ENCODE measurements at regions not wholly inside any gene's neighbourhood (a gene's known extent, or its start where the extent isn't known, plus 50 kb on each side); places are given as distances from the start of the nearest gene placed in this dataset.

- Histone ChIP-seq H3K27me3 (ENCODE audit: control insufficient read depth, insufficient read depth, low read length) (no peaks in the 10 kb centered on the region), H3K4me3 (replicated peaks in 1 of 4; ENCODE audit: control extremely low read depth in 1 of 4, insufficient read depth in 1 of 4, low read depth in 3 of 4, low read length in 4 of 4) (no peak overlapping the region), H3K27ac (ENCODE audit: insufficient read depth, low read length) (no peak overlapping the region), H2AFZ (ENCODE audit: low read length) (no peak overlapping the region), H3K4me1 (ENCODE audit: control insufficient read depth, extremely low read depth, insufficient read depth, low read length) (no peaks in the 10 kb centered on the region), H3K9ac (ENCODE audit: insufficient read depth, low read length) (no peak overlapping the region), H3K36me3 (ENCODE audit: control insufficient read depth, insufficient read depth, low read length) (no peaks in the 10 kb centered on the region), H3K79me2 (ENCODE audit: control insufficient read depth, insufficient read depth, low read length) (no peaks in the 10 kb centered on the region), H3K9me3 (ENCODE audit: control insufficient read depth, insufficient read depth, low read depth, low read length) (no peaks in the 10 kb centered on the region), H3K4me2 (ENCODE audit: extremely low read depth, insufficient read depth, low read length) (no peak overlapping the region), H4K20me1 (ENCODE audit: control insufficient read depth, extremely low read depth, insufficient read depth, low read length) (no peaks in the 10 kb centered on the region)
- DNase-seq (ENCODE audit: low read depth in 2 of 2): peak in 1 of 2 donors; percentile 9
- TF ChIP-seq EZH2 (IDR thresholded peaks at IDR 0.05; ENCODE audit: low read length, missing control alignments): no peak
- no peak for TF ChIP-seq CTCF (conservative IDR thresholded peaks at IDR 0.05 in 1 of 2, IDR thresholded peaks at IDR 0.05 in 1 of 2; ENCODE audit: low read depth in 1 of 2, low read length in 2 of 2)
Measured at GRCh38 chr13:38283346-38283745, 66.3 kb upstream of the UFM1 start.

- no peaks in the 10 kb centered on the region for H3K36me3 ChIP-seq (ENCODE audit: control insufficient read depth, insufficient read depth, low read length)
- no peak for DNase-seq (ENCODE audit: low read depth in 2 of 2)
- no peaks in the 10 kb centered on the region for H3K79me2 ChIP-seq (ENCODE audit: control insufficient read depth, insufficient read depth, low read length)
- TF ChIP-seq CTCF (conservative IDR thresholded peaks at IDR 0.05 in 1 of 2, IDR thresholded peaks at IDR 0.05 in 1 of 2; ENCODE audit: low read depth in 1 of 2, low read length in 2 of 2) (no peak), EZH2 (IDR thresholded peaks at IDR 0.05; ENCODE audit: low read length, missing control alignments) (no peak)
- H4K20me1 ChIP-seq (ENCODE audit: control insufficient read depth, extremely low read depth, insufficient read depth, low read length): no peaks in the 10 kb centered on the region
- H3K27me3 ChIP-seq (ENCODE audit: control insufficient read depth, insufficient read depth, low read length): no peaks in the 10 kb centered on the region
- H3K9ac ChIP-seq (ENCODE audit: insufficient read depth, low read length): no peak overlapping the region
- no peak overlapping the region for H3K4me2 ChIP-seq (ENCODE audit: extremely low read depth, insufficient read depth, low read length)
- no peaks in the 10 kb centered on the region for H3K9me3 ChIP-seq (ENCODE audit: control insufficient read depth, insufficient read depth, low read depth, low read length)
- H3K4me3 ChIP-seq (replicated peaks in 1 of 4; ENCODE audit: control extremely low read depth in 1 of 4, insufficient read depth in 1 of 4, low read depth in 3 of 4, low read length in 4 of 4): no peak overlapping the region
- no peak overlapping the region for H3K27ac ChIP-seq (ENCODE audit: insufficient read depth, low read length)
- H2AFZ ChIP-seq (ENCODE audit: low read length): no peak overlapping the region
- no peaks in the 10 kb centered on the region for H3K4me1 ChIP-seq (ENCODE audit: control insufficient read depth, extremely low read depth, insufficient read depth, low read length)
Measured at GRCh38 chr13:38265132-38265497, 84.5 kb upstream of the UFM1 start.

GRCh38 chr13:38264363-38265131 lies 85.1 kb upstream of the UFM1 start:
- H3K4me2 ChIP-seq (ENCODE audit: extremely low read depth, insufficient read depth, low read length): no peak overlapping the region
- no peak for DNase-seq (ENCODE audit: low read depth in 2 of 2)
- H3K4me1 ChIP-seq (ENCODE audit: control insufficient read depth, extremely low read depth, insufficient read depth, low read length): no peaks in the 10 kb centered on the region
- H3K79me2 ChIP-seq (ENCODE audit: control insufficient read depth, insufficient read depth, low read length): no peaks in the 10 kb centered on the region
- no peak overlapping the region for H3K4me3 ChIP-seq (replicated peaks in 1 of 4; ENCODE audit: control extremely low read depth in 1 of 4, insufficient read depth in 1 of 4, low read depth in 3 of 4, low read length in 4 of 4)
- H4K20me1 ChIP-seq (ENCODE audit: control insufficient read depth, extremely low read depth, insufficient read depth, low read length): no peaks in the 10 kb centered on the region
- no peaks in the 10 kb centered on the region for H3K36me3 ChIP-seq (ENCODE audit: control insufficient read depth, insufficient read depth, low read length)
- no peak overlapping the region for H2AFZ ChIP-seq (ENCODE audit: low read length)
- H3K27me3 ChIP-seq (ENCODE audit: control insufficient read depth, insufficient read depth, low read length): no peaks in the 10 kb centered on the region
- no peaks in the 10 kb centered on the region for H3K9me3 ChIP-seq (ENCODE audit: control insufficient read depth, insufficient read depth, low read depth, low read length)
- TF ChIP-seq EZH2 (IDR thresholded peaks at IDR 0.05; ENCODE audit: low read length, missing control alignments): no peak
- TF ChIP-seq CTCF (conservative IDR thresholded peaks at IDR 0.05 in 1 of 2, IDR thresholded peaks at IDR 0.05 in 1 of 2; ENCODE audit: low read depth in 1 of 2, low read length in 2 of 2): no peak
- H3K27ac ChIP-seq (ENCODE audit: insufficient read depth, low read length): no peak overlapping the region
- no peak overlapping the region for H3K9ac ChIP-seq (ENCODE audit: insufficient read depth, low read length)

Data from fibroblast of lung (primary cell).